Upper lobe of left lung (tissue), 4 donors: ENCODE measurements at regions not wholly inside any gene's neighbourhood (a gene's known extent, or its start where the extent isn't known, plus 50 kb on each side); places are given as distances from the start of the nearest gene placed in this dataset.

ENCODE experiments used
- EP300 ChIP-seq, 4 donors: sonication (generic); formaldehyde crosslinking; IDR thresholded peaks; one replicate each; pipeline ENCODE4 v1.5.1; 2017; ENCODE audit warnings: antibody characterized with exemption in 4 of 4, control low read depth in 2 of 4
- POLR2A ChIP-seq, 4 donors: fragments of 450-650 bp; IDR thresholded peaks; one replicate each; pipeline ENCODE4 v1.5.1; 2016 to 2017; ENCODE audit warnings: antibody characterized with exemption in 4 of 4, mild to moderate bottlenecking in 2 of 4
- POLR2AphosphoS5 ChIP-seq, 2 donors: sonication (generic); formaldehyde crosslinking; IDR thresholded peaks; one replicate each; pipeline ENCODE4 v1.5.1; 2017; ENCODE audit warnings: antibody characterized with exemption in 2 of 2
- TF ChIP-seq, protein P1 (sequence below), 6 experiments: fragments of 450-650 bp in 4 of 6; fragments of 200-600 bp in 2 of 6; sonication (generic) in 2 of 6; IDR thresholded peaks; one replicate each; pipeline ENCODE4 v1.5.1; 2016 to 2019; ENCODE audit warnings: antibody characterized with exemption in 6 of 6

DNA sequence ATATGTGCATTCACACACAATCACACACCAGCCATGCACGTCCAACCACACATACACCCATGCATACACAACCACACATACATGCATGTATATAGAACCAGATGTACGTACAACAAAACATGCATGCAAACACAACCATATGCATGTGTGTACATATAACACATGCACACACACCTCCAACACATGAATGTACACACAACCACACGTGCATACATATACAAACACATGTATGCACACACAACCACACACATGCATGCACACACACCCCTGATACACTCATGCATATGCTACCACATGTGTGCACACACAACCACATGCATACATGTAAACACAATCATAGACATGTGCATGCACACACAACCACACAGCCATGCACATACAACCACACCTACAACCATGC lies 52.0 kb upstream of the SDK2 start:
- TF ChIP-seq, protein P1, sequence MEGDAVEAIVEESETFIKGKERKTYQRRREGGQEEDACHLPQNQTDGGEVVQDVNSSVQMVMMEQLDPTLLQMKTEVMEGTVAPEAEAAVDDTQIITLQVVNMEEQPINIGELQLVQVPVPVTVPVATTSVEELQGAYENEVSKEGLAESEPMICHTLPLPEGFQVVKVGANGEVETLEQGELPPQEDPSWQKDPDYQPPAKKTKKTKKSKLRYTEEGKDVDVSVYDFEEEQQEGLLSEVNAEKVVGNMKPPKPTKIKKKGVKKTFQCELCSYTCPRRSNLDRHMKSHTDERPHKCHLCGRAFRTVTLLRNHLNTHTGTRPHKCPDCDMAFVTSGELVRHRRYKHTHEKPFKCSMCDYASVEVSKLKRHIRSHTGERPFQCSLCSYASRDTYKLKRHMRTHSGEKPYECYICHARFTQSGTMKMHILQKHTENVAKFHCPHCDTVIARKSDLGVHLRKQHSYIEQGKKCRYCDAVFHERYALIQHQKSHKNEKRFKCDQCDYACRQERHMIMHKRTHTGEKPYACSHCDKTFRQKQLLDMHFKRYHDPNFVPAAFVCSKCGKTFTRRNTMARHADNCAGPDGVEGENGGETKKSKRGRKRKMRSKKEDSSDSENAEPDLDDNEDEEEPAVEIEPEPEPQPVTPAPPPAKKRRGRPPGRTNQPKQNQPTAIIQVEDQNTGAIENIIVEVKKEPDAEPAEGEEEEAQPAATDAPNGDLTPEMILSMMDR (IDR thresholded peaks at IDR 0.05), result no peak
- no peak for TF ChIP-seq POLR2A (IDR thresholded peaks at IDR 0.05)
- TF ChIP-seq POLR2AphosphoS5 (IDR thresholded peaks at IDR 0.05), result no peak
- TF ChIP-seq EP300 (IDR thresholded peaks at IDR 0.05), result no peak
